Astrocyte (in vitro differentiated cells and primary cell): ENCODE measurements at regions not wholly inside any gene's neighbourhood (a gene's known extent, or its start where the extent isn't known, plus 50 kb on each side); places are given as distances from the start of the nearest gene placed in this dataset.
"Not testable (repeated sequence)": the region's sequence is repeated elsewhere in the genome, so short reads cannot be mapped to it uniquely, and the experiment has no call there.

Source experiments
- DNase-seq: peaks from one replicate; pipeline ENCODE4 v3.0.0-alpha.2; 2010; ENCODE audit warnings: low read depth
- FAIRE-seq: peaks from 2 replicates; lab custom pipeline; 2011; peaks lifted over from hg19 to GRCh38; lab: Jason Lieb, UNC
- H2AFZ ChIP-seq: 2 replicates; pipeline ENCODE4 v1.6.0; 2012; ENCODE audit warnings: low read depth, low read length, inconsistent platforms
- H3K27ac ChIP-seq: 2 replicates; pipeline ENCODE4 v1.5.1; 2011; ENCODE audit warnings: low read depth, low read length, inconsistent platforms
- H3K27me3 ChIP-seq: 2 replicates; pipeline ENCODE4 v1.6.0; 2011; ENCODE audit warnings: low read length, inconsistent platforms; ENCODE audit not compliant: insufficient read depth
- H3K36me3 ChIP-seq: 2 replicates; pipeline ENCODE4 v1.5.1; 2011; ENCODE audit warnings: low read length, inconsistent platforms; ENCODE audit not compliant: insufficient read depth
- H3K4me1 ChIP-seq: 2 replicates; pipeline ENCODE4 v1.5.1; 2011; ENCODE audit warnings: low read length, inconsistent platforms; ENCODE audit not compliant: insufficient read depth
- H3K4me2 ChIP-seq: 2 replicates; pipeline ENCODE4 v1.6.0; 2012; ENCODE audit warnings: low read length, inconsistent platforms
- H3K4me3 ChIP-seq: 2 replicates; pipeline ENCODE4 v1.5.1; 2011; ENCODE audit warnings: low read depth, mild to moderate bottlenecking, low read length, inconsistent platforms; ENCODE audit not compliant: insufficient read depth
- H3K79me2 ChIP-seq: 2 replicates; pipeline ENCODE4 v1.6.0; 2012; ENCODE audit warnings: mild to moderate bottlenecking, low read length, inconsistent platforms; ENCODE audit not compliant: insufficient read depth
- H3K9ac ChIP-seq: 2 replicates; pipeline ENCODE4 v1.6.0; 2012; ENCODE audit warnings: mild to moderate bottlenecking, low read length, inconsistent platforms
- H3K9me3 ChIP-seq: 2 replicates; pipeline ENCODE4 v1.5.1; 2012; ENCODE audit warnings: low read depth, mild to moderate bottlenecking, low read length, inconsistent platforms; ENCODE audit not compliant: insufficient read depth
- H4K20me1 ChIP-seq: 2 replicates; pipeline ENCODE4 v1.6.0; 2012; ENCODE audit warnings: low read length, inconsistent platforms; ENCODE audit not compliant: insufficient read depth
- H3K27ac Mint-ChIP-seq: one replicate; pipeline ENCODE4 v1.8.0; 2021; ENCODE audit warnings: mild to moderate bottlenecking, mixed read lengths; ENCODE audit not compliant: unreplicated experiment
- H3K27me3 Mint-ChIP-seq: one replicate; pipeline ENCODE4 v1.8.0; 2021; ENCODE audit warnings: low read depth, mixed read lengths; ENCODE audit not compliant: unreplicated experiment
- H3K36me3 Mint-ChIP-seq: one replicate; pipeline ENCODE4 v1.8.0; 2021; ENCODE audit warnings: low read depth, mixed read lengths; ENCODE audit not compliant: unreplicated experiment
- H3K4me1 Mint-ChIP-seq: one replicate; pipeline ENCODE4 v1.8.0; 2021; ENCODE audit warnings: low read depth, mixed read lengths; ENCODE audit not compliant: unreplicated experiment
- H3K4me3 Mint-ChIP-seq: one replicate; pipeline ENCODE4 v1.8.0; 2021; ENCODE audit warnings: mild to moderate bottlenecking, moderate library complexity, mixed read lengths; ENCODE audit not compliant: unreplicated experiment
- H3K9me3 Mint-ChIP-seq: one replicate; pipeline ENCODE4 v1.8.0; 2021; ENCODE audit warnings: mild to moderate bottlenecking, mixed read lengths; ENCODE audit not compliant: unreplicated experiment
- CTCF ChIP-seq: IDR thresholded peaks from 2 replicates; pipeline ENCODE4 v1.5.1; 2011; ENCODE audit warnings: low read depth, mild to moderate bottlenecking, inconsistent platforms, low read length, moderate library complexity; ENCODE audit not compliant: insufficient read depth
- EZH2 ChIP-seq: IDR thresholded peaks from 2 replicates; pipeline ENCODE4 v1.6.1; 2012; ENCODE audit warnings: mild to moderate bottlenecking, low read length, inconsistent platforms; ENCODE audit not compliant: insufficient read depth

- H3K4me1 Mint-ChIP-seq = no peaks in the 10 kb centered on the region
- H3K4me2 ChIP-seq = no peak overlapping the region
Observed at GRCh38 chr6:68506911-68507310, 128.2 kb upstream of the ADGRB3 start.

GRCh38 chr6:68502946-68503345 lies 132.1 kb upstream of the ADGRB3 start:
- no peaks in the 10 kb centered on the region for H3K27me3 ChIP-seq
- H2AFZ ChIP-seq = no peak overlapping the region
- no peaks in the 10 kb centered on the region for H3K79me2 ChIP-seq
- Mint-ChIP-seq H3K4me3 (no peak overlapping the region), H3K4me1 (no peaks in the 10 kb centered on the region), H3K27ac (no peak overlapping the region), H3K36me3 (no peaks in the 10 kb centered on the region), H3K27me3 (no peaks in the 10 kb centered on the region), H3K9me3 (no peaks in the 10 kb centered on the region)
- H3K4me3 ChIP-seq = no peak overlapping the region
- FAIRE-seq (no peak), DNase-seq (no peak)
- H3K4me1 ChIP-seq = no peaks in the 10 kb centered on the region
- H3K9me3 ChIP-seq = no peaks in the 10 kb centered on the region
- H3K36me3 ChIP-seq = no peaks in the 10 kb centered on the region
- no peak for TF ChIP-seq CTCF
- no peak for TF ChIP-seq EZH2
- H3K27ac ChIP-seq = no peak overlapping the region
- H3K9ac ChIP-seq = no peak overlapping the region
- H3K4me2 ChIP-seq = no peak overlapping the region
- no peaks in the 10 kb centered on the region for H4K20me1 ChIP-seq

More at GRCh38 chr6:68506911-68507310, 128.2 kb upstream of the ADGRB3 start:
- no peaks in the 10 kb centered on the region for H3K9me3 ChIP-seq
- Mint-ChIP-seq H3K27me3 (no peaks in the 10 kb centered on the region), H3K4me3 (no peak overlapping the region), H3K36me3 (no peaks in the 10 kb centered on the region), H3K9me3 (no peaks in the 10 kb centered on the region), H3K27ac (no peak overlapping the region)
- H3K4me1 ChIP-seq = no peaks in the 10 kb centered on the region
- H2AFZ ChIP-seq = no peak overlapping the region
- H3K27me3 ChIP-seq = no peaks in the 10 kb centered on the region
- no peaks in the 10 kb centered on the region for H3K79me2 ChIP-seq
- no peaks in the 10 kb centered on the region for H3K36me3 ChIP-seq
- H3K9ac ChIP-seq = no peak overlapping the region
- no peak overlapping the region for H3K4me3 ChIP-seq
- H4K20me1 ChIP-seq = no peaks in the 10 kb centered on the region
- TF ChIP-seq EZH2 (no peak), CTCF (no peak)
- FAIRE-seq (no peak), DNase-seq (no peak)
- no peak overlapping the region for H3K27ac ChIP-seq

- H3K9me3 Mint-ChIP-seq = no peaks in the 10 kb centered on the region
- no peak overlapping the region for H3K27ac Mint-ChIP-seq
- no peaks in the 10 kb centered on the region for H3K27me3 ChIP-seq
- peak; percentile 39 for DNase-seq
- no peak overlapping the region for H3K9ac ChIP-seq
- H3K9me3 ChIP-seq = no peaks in the 10 kb centered on the region
- no peak overlapping the region for H3K4me2 ChIP-seq
- no peak overlapping the region for H3K4me3 Mint-ChIP-seq
- H3K36me3 Mint-ChIP-seq = no peaks in the 10 kb centered on the region
- no peak overlapping the region for H3K27ac ChIP-seq
- H4K20me1 ChIP-seq = no peaks in the 10 kb centered on the region
- no peaks in the 10 kb centered on the region for H3K79me2 ChIP-seq
- H3K36me3 ChIP-seq = no peaks in the 10 kb centered on the region
- H3K4me1 ChIP-seq = no peaks in the 10 kb centered on the region
- TF ChIP-seq CTCF = no peak
- no peak for TF ChIP-seq EZH2
- no peaks in the 10 kb centered on the region for H3K4me1 Mint-ChIP-seq
- FAIRE-seq = no peak
- no peak overlapping the region for H2AFZ ChIP-seq
- no peak overlapping the region for H3K4me3 ChIP-seq
- peaks cover 2% of the 10 kb centered on the region for H3K27me3 Mint-ChIP-seq
Observed at GRCh38 chr6:68497927-68498326, 137.2 kb upstream of the ADGRB3 start.

- not testable (repeated sequence) for H3K4me2 ChIP-seq, FAIRE-seq, H3K36me3 ChIP-seq, H3K9me3 Mint-ChIP-seq, H3K79me2 ChIP-seq, H3K27ac Mint-ChIP-seq, H3K9ac ChIP-seq, H4K20me1 ChIP-seq, H3K9me3 ChIP-seq, H3K4me3 Mint-ChIP-seq, H3K4me1 Mint-ChIP-seq, H3K27me3 Mint-ChIP-seq, H3K4me3 ChIP-seq, H2AFZ ChIP-seq, H3K27ac ChIP-seq, H3K36me3 Mint-ChIP-seq, DNase-seq, H3K4me1 ChIP-seq, H3K27me3 ChIP-seq
Observed at GRCh38 chr6:68494880-68495279, 140.2 kb upstream of the ADGRB3 start.
